Endothelial cell of umbilical vein (primary cell): ENCODE measurements at regions not wholly inside any gene's neighbourhood (a gene's known extent, or its start where the extent isn't known, plus 50 kb on each side); places are given as distances from the start of the nearest gene placed in this dataset.

Experiments
- GATA2 ChIP-seq: IDR thresholded peaks from 2 replicates; pipeline ENCODE4 v1.7.0; 2011; ENCODE audit warnings: low read depth, mild to moderate bottlenecking, moderate library complexity, mixed read lengths, low read length; ENCODE audit not compliant: insufficient read length, insufficient read depth
- POLR2A ChIP-seq: IDR thresholded peaks from 2 replicates; pipeline ENCODE4 v1.6.1; 2012; ENCODE audit warnings: low read depth, mild to moderate bottlenecking, control low read depth, low read length
- TF ChIP-seq, protein P1 (sequence below), 2 donors: IDR thresholded peaks; 1 replicate in 1 of 2; 2 replicates in 1 of 2; pipeline ENCODE4 v1.5.1; 2011; ENCODE audit warnings: low read length in 2 of 2, mild to moderate bottlenecking in 2 of 2, moderate library complexity in 2 of 2, control low read depth in 1 of 2, inconsistent platforms in 1 of 2, low read depth in 1 of 2; ENCODE audit not compliant: insufficient read depth in 1 of 2; ENCODE audit errors: extremely low read depth in 1 of 2

DNA sequence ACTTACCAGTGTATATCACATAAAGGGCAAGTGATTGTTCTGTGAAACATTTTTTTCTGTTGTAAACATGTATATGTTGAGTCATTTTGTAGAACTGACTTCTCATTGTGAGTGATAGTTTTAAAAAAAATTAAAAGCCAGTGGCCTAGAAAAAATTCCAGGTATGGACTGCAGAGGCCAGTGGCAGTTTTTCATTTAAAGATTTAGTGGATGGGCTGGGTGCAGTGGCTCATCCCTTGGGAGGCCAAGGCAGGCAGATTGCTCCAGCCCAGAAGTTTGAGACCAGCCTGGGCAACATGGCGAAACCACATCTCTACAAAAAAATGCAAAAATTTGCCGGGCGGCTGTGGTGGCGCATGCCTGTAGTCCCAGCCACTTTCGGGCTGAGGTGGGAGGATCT is 84.7 kb upstream of the MDM1 start:
- TF ChIP-seq POLR2A (no peak), GATA2 (no peak)
- TF ChIP-seq, protein P1, sequence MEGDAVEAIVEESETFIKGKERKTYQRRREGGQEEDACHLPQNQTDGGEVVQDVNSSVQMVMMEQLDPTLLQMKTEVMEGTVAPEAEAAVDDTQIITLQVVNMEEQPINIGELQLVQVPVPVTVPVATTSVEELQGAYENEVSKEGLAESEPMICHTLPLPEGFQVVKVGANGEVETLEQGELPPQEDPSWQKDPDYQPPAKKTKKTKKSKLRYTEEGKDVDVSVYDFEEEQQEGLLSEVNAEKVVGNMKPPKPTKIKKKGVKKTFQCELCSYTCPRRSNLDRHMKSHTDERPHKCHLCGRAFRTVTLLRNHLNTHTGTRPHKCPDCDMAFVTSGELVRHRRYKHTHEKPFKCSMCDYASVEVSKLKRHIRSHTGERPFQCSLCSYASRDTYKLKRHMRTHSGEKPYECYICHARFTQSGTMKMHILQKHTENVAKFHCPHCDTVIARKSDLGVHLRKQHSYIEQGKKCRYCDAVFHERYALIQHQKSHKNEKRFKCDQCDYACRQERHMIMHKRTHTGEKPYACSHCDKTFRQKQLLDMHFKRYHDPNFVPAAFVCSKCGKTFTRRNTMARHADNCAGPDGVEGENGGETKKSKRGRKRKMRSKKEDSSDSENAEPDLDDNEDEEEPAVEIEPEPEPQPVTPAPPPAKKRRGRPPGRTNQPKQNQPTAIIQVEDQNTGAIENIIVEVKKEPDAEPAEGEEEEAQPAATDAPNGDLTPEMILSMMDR (IDR thresholded peaks at IDR 0.05; ENCODE audit: extremely low read depth in 1 of 2, insufficient read depth in 1 of 2, low read depth in 1 of 2, low read length in 2 of 2): no peak
